HCT116 (cell line): ENCODE measurements at regions not wholly inside any gene's neighbourhood (a gene's known extent, or its start where the extent isn't known, plus 50 kb on each side); places are given as distances from the start of the nearest gene placed in this dataset.

Experiments used
- ATAC-seq: fragments of 200-7000 bp; cut with Tn5 transposase; 2 replicates; pipeline ENCODE4 v1.9.1; 2020; ENCODE audit warnings: mild to moderate bottlenecking, moderate library complexity
- BruUV-seq: library from RNA; stranded (reverse); fragments of 400-500 nt; replicated peaks from 2 replicates; lab custom pipeline; 2021; lab: Mats Ljungman, UMichigan
- CTCF ChIA-PET: fragments of 300-600 bp; sonication (Branson Sonifier 250); formaldehyde crosslinking; loops from one replicate; lab custom pipeline; 2021; ENCODE audit warnings: antibody characterized with exemption; lab: Charles Lee
- POLR2A ChIA-PET: fragments of 300-600, 350-600 bp; sonication (Branson Sonifier 250); formaldehyde crosslinking; loops from one replicate; lab custom pipeline; 2021; ENCODE audit warnings: antibody characterized with exemption; lab: Charles Lee
- RAD21 ChIA-PET, 2 experiments: fragments of 300-600 bp; sonication (Branson Sonifier 250); formaldehyde crosslinking; loops; one replicate each; lab custom pipeline; 2023; ENCODE audit warnings: low total read pairs in 2 of 2; ENCODE audit not compliant: uncharacterized antibody in 2 of 2, unreplicated experiment in 2 of 2, low non-redundant PET in 1 of 2; lab: Charles Lee
- DNase-seq: peaks from one replicate; pipeline ENCODE4 v3.0.0-alpha.2; 2010; ENCODE audit warnings: low read depth, low spot score
- H2AFZ ChIP-seq: fragments of 200-600 bp; shearing (Covaris generic), sonication (generic); 2 replicates; pipeline ENCODE4 v1.6.1; 2017; ENCODE audit warnings: low read depth, mixed run types, mixed read lengths, antibody characterized with exemption, low read length; ENCODE audit not compliant: poor library complexity, severe bottlenecking
- H3K27ac ChIP-seq: 2 replicates; pipeline ENCODE4 v1.5.1; 2012; ENCODE audit warnings: low read depth, low read length
- H3K27me3 ChIP-seq: fragments of 200-600 bp; sonication (generic); 2 replicates; pipeline ENCODE4 v1.6.1; 2016; ENCODE audit warnings: mixed run types, low read length, mixed read lengths; ENCODE audit not compliant: insufficient read depth
- H3K36me3 ChIP-seq, 2 experiments: fragments of 200-500 bp in 1 of 2; fragments of 200-600 bp in 1 of 2; sonication (Bioruptor generic) in 1 of 2; sonication (generic) in 1 of 2; 2 replicates each; pipeline versions ENCODE4 v1.5.1 to v1.6.1; 2014 to 2016; ENCODE audit warnings: low read length in 2 of 2, inconsistent platforms in 1 of 2, mixed read lengths in 1 of 2, mixed run types in 1 of 2; ENCODE audit not compliant: insufficient read depth in 2 of 2, control insufficient read depth in 1 of 2
- H3K4me1 ChIP-seq, 2 experiments: fragments of 200-600 bp in 1 of 2; sonication (generic) in 1 of 2; 2 replicates each; pipeline versions ENCODE4 v1.5.1 to v1.6.1; 2012 to 2017; ENCODE audit warnings: low read length in 2 of 2, inconsistent platforms in 1 of 2, mild to moderate bottlenecking in 1 of 2, mixed read lengths in 1 of 2, mixed run types in 1 of 2, moderate library complexity in 1 of 2; ENCODE audit not compliant: insufficient read depth in 2 of 2, control insufficient read depth in 1 of 2
- H3K4me2 ChIP-seq: fragments of 200-600 bp; sonication (generic); 2 replicates; pipeline ENCODE4 v1.6.1; 2017; ENCODE audit warnings: mixed run types, low read length, mixed read lengths
- H3K4me3 ChIP-seq, 2 experiments: fragments of 200-600 bp in 1 of 2; sonication (generic) in 1 of 2; replicated peaks in 1 of 2; 2 replicates each; pipeline ENCODE4 v1.5.1; 2011 to 2016; ENCODE audit warnings: low read length in 2 of 2, control low read depth in 1 of 2, low read depth in 1 of 2, mild to moderate bottlenecking in 1 of 2, mixed read lengths in 1 of 2, mixed run types in 1 of 2
- H3K79me2 ChIP-seq: fragments of 200-600 bp; sonication (generic); 2 replicates; pipeline ENCODE4 v1.6.1; 2017; ENCODE audit warnings: mild to moderate bottlenecking, mixed run types, low read length, moderate library complexity, mixed read lengths; ENCODE audit not compliant: insufficient read depth
- H3K9ac ChIP-seq: fragments of 200-600 bp; sonication (generic); 2 replicates; pipeline ENCODE4 v1.6.1; 2016; ENCODE audit warnings: low read length, mixed read lengths
- H3K9me2 ChIP-seq: fragments of 200-600 bp; sonication (generic), shearing (Covaris generic); 2 replicates; pipeline ENCODE4 v1.6.1; 2017; ENCODE audit warnings: mixed run types, mild to moderate bottlenecking, moderate library complexity; ENCODE audit not compliant: insufficient read depth
- H3K9me3 ChIP-seq, 2 experiments: fragments of 200-500 bp in 1 of 2; fragments of 200-600 bp in 1 of 2; sonication (Bioruptor generic) in 1 of 2; sonication (generic) in 1 of 2; 2 replicates each; pipeline ENCODE4 v1.6.1; 2014 to 2017; ENCODE audit warnings: low read length in 2 of 2, mixed read lengths in 2 of 2, inconsistent platforms in 1 of 2, low read depth in 1 of 2, mild to moderate bottlenecking in 1 of 2, mixed run types in 1 of 2, moderate library complexity in 1 of 2; ENCODE audit not compliant: control insufficient read depth in 1 of 2, insufficient read depth in 1 of 2
- H4K20me1 ChIP-seq: fragments of 200-600 bp; sonication (generic), shearing (Covaris generic); 2 replicates; pipeline ENCODE4 v1.6.1; 2017; ENCODE audit warnings: mixed run types, mild to moderate bottlenecking, moderate library complexity; ENCODE audit not compliant: insufficient read depth
- CBX3 ChIP-seq: IDR thresholded peaks from 2 replicates; pipeline ENCODE4 v1.6.1; 2012; ENCODE audit warnings: low read depth
- CEBPB ChIP-seq: IDR thresholded peaks from 2 replicates; pipeline ENCODE4 v1.6.1; 2012; ENCODE audit warnings: low read depth
- EGR1 ChIP-seq: IDR thresholded peaks from 2 replicates; pipeline ENCODE4 v1.6.1; 2012; ENCODE audit warnings: low read depth
- EZH2phosphoT487 ChIP-seq: fragments of 200-600 bp; IDR thresholded peaks from 2 replicates; pipeline ENCODE4 v1.6.1; 2018; ENCODE audit warnings: antibody characterized with exemption, borderline replicate concordance
- FOSL1 ChIP-seq: IDR thresholded peaks from 2 replicates; pipeline ENCODE4 v1.6.1; 2012; ENCODE audit warnings: low read depth
- JUND ChIP-seq: IDR thresholded peaks from 2 replicates; pipeline ENCODE4 v1.6.1; 2012
- POLR2A ChIP-seq: IDR thresholded peaks from 2 replicates; pipeline ENCODE4 v1.7.0; 2011; ENCODE audit warnings: borderline replicate concordance; ENCODE audit not compliant: insufficient read depth, insufficient read length; ENCODE audit errors: extremely low read depth
- POLR2AphosphoS5 ChIP-seq: IDR thresholded peaks from 2 replicates; pipeline ENCODE4 v1.6.1; 2011; ENCODE audit warnings: mild to moderate bottlenecking, low read depth, low read length, moderate library complexity
- SIN3A ChIP-seq: IDR thresholded peaks from 2 replicates; pipeline ENCODE4 v1.6.1; 2012; ENCODE audit warnings: low read depth
- SP1 ChIP-seq: IDR thresholded peaks from 2 replicates; pipeline ENCODE4 v1.6.1; 2012; ENCODE audit warnings: low read depth
- TCF7L2 ChIP-seq: IDR thresholded peaks from 2 replicates; pipeline ENCODE4 v1.7.0; 2011; ENCODE audit warnings: borderline replicate concordance, inconsistent platforms; ENCODE audit not compliant: insufficient read depth, insufficient read length; ENCODE audit errors: extremely low read depth
- YY1 ChIP-seq: IDR thresholded peaks from 2 replicates; pipeline ENCODE4 v1.6.1; 2011; ENCODE audit warnings: low read length, low read depth, moderate library complexity, mild to moderate bottlenecking; ENCODE audit not compliant: insufficient replicate concordance; ENCODE audit errors: extremely low read depth
- ZFX ChIP-seq: fragments of 450-650 bp; IDR thresholded peaks from 2 replicates; pipeline ENCODE4 v1.6.1; 2017
- ZNF274 ChIP-seq: fragments of 200-500 bp; sonication (Bioruptor generic); IDR thresholded peaks from 2 replicates; pipeline ENCODE4 v1.6.1; 2014; ENCODE audit warnings: mild to moderate bottlenecking, low read depth, low read length, inconsistent platforms
- intact Hi-C: fragments of 100-400 bp; cut with micrococcal nuclease; formaldehyde crosslinking; loops from 2 replicates; pipeline ENCODE4 v1.10.0; 2022
- TF ChIP-seq, protein P1 (sequence below): IDR thresholded peaks from 2 replicates; pipeline ENCODE4 v1.6.1; 2012
- TF ChIP-seq, protein P2 (sequence below): IDR thresholded peaks from 2 replicates; pipeline ENCODE4 v1.6.1; 2011; ENCODE audit warnings: mild to moderate bottlenecking, low read length, moderate library complexity; ENCODE audit not compliant: insufficient replicate concordance; ENCODE audit errors: extremely low read depth
- TF ChIP-seq, protein P3 (sequence below), 3 experiments: fragments of 200-600 bp in 1 of 3; sonication (generic) in 1 of 3; IDR thresholded peaks in 2 of 3; conservative IDR thresholded peaks in 1 of 3; 2 replicates each; pipeline ENCODE4 v1.5.1; 2012 to 2017; ENCODE audit warnings: low read depth in 2 of 3, low read length in 2 of 3, antibody characterized with exemption in 1 of 3, borderline replicate concordance in 1 of 3, control low read depth in 1 of 3, mild to moderate bottlenecking in 1 of 3, mixed read lengths in 1 of 3, mixed run types in 1 of 3, moderate library complexity in 1 of 3; ENCODE audit not compliant: insufficient read depth in 1 of 3
- TF ChIP-seq, protein P4 (sequence below): IDR thresholded peaks from 2 replicates; pipeline ENCODE4 v1.6.1; 2012
- TF ChIP-seq, protein P5 (sequence below): IDR thresholded peaks from 2 replicates; pipeline ENCODE4 v1.6.1; 2012; ENCODE audit warnings: low read depth

DNA sequence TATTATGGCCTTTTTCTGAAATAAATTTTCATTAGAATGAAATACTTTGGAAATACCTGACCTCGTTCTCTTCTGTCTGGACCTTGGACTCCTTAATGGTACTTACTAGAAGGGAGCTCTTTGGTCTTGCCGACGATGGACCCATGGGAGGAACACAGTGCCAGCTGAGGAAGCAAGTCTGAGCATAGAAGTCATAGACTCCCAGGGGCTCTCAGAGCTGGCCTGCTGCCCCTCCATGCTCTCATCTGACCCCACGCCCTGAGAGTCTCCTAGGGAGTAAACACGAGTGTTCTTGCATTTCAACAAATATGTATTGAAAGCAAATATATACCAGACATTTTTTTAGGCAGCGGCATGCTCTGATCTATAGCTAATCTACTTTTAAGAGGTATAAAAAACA lies 87.8 kb downstream of the PLEKHG1 start:
- H3K9me2 ChIP-seq = no peaks in the 10 kb centered on the region
- ChIA-PET CTCF (interaction anchor here (2.1 kb wide), 1 partner anchor 126 kb away, joined by 20 read pairs; no protein-coding TSS in a partner anchor), RAD21 (interaction anchor here in 1 of 2 experiments (2.0 kb wide), 1 partner anchor 126 kb away, joined by 9 read pairs; no protein-coding TSS in a partner anchor), POLR2A (no interaction called here)
- H3K4me1 ChIP-seq = peaks cover 0 to 10% of the 10 kb centered on the region in 2 experiments; a peak in 2 of 4 replicates
- no TSS peak for BruUV-seq
- H4K20me1 ChIP-seq = no peaks in the 10 kb centered on the region
- TF ChIP-seq SP1 (no peak), POLR2A (no peak), EGR1 (no peak), ZNF274 (no peak), EZH2phosphoT487 (no peak), CEBPB (no peak), TCF7L2 (no peak), SIN3A (no peak), JUND (no peak), FOSL1 (no peak), YY1 (no peak), CBX3 (no peak), ZFX (no peak), POLR2AphosphoS5 (no peak)
- TF ChIP-seq, protein P1, sequence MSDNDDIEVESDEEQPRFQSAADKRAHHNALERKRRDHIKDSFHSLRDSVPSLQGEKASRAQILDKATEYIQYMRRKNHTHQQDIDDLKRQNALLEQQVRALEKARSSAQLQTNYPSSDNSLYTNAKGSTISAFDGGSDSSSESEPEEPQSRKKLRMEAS = no peak
- TF ChIP-seq, protein P2, sequence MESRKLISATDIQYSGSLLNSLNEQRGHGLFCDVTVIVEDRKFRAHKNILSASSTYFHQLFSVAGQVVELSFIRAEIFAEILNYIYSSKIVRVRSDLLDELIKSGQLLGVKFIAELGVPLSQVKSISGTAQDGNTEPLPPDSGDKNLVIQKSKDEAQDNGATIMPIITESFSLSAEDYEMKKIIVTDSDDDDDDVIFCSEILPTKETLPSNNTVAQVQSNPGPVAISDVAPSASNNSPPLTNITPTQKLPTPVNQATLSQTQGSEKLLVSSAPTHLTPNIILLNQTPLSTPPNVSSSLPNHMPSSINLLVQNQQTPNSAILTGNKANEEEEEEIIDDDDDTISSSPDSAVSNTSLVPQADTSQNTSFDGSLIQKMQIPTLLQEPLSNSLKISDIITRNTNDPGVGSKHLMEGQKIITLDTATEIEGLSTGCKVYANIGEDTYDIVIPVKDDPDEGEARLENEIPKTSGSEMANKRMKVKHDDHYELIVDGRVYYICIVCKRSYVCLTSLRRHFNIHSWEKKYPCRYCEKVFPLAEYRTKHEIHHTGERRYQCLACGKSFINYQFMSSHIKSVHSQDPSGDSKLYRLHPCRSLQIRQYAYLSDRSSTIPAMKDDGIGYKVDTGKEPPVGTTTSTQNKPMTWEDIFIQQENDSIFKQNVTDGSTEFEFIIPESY = no peak
- TF ChIP-seq, protein P3, sequence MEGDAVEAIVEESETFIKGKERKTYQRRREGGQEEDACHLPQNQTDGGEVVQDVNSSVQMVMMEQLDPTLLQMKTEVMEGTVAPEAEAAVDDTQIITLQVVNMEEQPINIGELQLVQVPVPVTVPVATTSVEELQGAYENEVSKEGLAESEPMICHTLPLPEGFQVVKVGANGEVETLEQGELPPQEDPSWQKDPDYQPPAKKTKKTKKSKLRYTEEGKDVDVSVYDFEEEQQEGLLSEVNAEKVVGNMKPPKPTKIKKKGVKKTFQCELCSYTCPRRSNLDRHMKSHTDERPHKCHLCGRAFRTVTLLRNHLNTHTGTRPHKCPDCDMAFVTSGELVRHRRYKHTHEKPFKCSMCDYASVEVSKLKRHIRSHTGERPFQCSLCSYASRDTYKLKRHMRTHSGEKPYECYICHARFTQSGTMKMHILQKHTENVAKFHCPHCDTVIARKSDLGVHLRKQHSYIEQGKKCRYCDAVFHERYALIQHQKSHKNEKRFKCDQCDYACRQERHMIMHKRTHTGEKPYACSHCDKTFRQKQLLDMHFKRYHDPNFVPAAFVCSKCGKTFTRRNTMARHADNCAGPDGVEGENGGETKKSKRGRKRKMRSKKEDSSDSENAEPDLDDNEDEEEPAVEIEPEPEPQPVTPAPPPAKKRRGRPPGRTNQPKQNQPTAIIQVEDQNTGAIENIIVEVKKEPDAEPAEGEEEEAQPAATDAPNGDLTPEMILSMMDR (IDR thresholded peaks at IDR 0.05 in 2 of 3, conservative IDR thresholded peaks at IDR 0.05 in 1 of 3; ENCODE audit: borderline replicate concordance in 1 of 3, insufficient read depth in 1 of 3, low read depth in 2 of 3, low read length in 2 of 3) = no peak
- TF ChIP-seq, protein P4, sequence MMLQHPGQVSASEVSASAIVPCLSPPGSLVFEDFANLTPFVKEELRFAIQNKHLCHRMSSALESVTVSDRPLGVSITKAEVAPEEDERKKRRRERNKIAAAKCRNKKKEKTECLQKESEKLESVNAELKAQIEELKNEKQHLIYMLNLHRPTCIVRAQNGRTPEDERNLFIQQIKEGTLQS = no peak
- TF ChIP-seq, protein P5, sequence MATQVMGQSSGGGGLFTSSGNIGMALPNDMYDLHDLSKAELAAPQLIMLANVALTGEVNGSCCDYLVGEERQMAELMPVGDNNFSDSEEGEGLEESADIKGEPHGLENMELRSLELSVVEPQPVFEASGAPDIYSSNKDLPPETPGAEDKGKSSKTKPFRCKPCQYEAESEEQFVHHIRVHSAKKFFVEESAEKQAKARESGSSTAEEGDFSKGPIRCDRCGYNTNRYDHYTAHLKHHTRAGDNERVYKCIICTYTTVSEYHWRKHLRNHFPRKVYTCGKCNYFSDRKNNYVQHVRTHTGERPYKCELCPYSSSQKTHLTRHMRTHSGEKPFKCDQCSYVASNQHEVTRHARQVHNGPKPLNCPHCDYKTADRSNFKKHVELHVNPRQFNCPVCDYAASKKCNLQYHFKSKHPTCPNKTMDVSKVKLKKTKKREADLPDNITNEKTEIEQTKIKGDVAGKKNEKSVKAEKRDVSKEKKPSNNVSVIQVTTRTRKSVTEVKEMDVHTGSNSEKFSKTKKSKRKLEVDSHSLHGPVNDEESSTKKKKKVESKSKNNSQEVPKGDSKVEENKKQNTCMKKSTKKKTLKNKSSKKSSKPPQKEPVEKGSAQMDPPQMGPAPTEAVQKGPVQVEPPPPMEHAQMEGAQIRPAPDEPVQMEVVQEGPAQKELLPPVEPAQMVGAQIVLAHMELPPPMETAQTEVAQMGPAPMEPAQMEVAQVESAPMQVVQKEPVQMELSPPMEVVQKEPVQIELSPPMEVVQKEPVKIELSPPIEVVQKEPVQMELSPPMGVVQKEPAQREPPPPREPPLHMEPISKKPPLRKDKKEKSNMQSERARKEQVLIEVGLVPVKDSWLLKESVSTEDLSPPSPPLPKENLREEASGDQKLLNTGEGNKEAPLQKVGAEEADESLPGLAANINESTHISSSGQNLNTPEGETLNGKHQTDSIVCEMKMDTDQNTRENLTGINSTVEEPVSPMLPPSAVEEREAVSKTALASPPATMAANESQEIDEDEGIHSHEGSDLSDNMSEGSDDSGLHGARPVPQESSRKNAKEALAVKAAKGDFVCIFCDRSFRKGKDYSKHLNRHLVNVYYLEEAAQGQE = no peak
- no peaks in the 10 kb centered on the region for H3K36me3 ChIP-seq
- ATAC-seq = no peak
- intact Hi-C loops = loop anchor here (2.0 kb wide), 1 partner anchor 127 kb away; no protein-coding TSS in a partner anchor
- H3K27me3 ChIP-seq = no peaks in the 10 kb centered on the region
- DNase-seq = no peak
- no peak overlapping the region for H3K4me2 ChIP-seq
- no peak overlapping the region for H3K4me3 ChIP-seq
- H2AFZ ChIP-seq = no peak overlapping the region
- H3K27ac ChIP-seq = no peak overlapping the region
- H3K9me3 ChIP-seq = no peaks in the 10 kb centered on the region
- no peaks in the 10 kb centered on the region for H3K79me2 ChIP-seq
- H3K9ac ChIP-seq = no peak overlapping the region
